ENCODE measurements at regions not wholly inside any gene's neighbourhood (a gene's known extent, or its start where the extent isn't known, plus 50 kb on each side); places are given as distances from the start of the nearest gene placed in this dataset.

DNA sequence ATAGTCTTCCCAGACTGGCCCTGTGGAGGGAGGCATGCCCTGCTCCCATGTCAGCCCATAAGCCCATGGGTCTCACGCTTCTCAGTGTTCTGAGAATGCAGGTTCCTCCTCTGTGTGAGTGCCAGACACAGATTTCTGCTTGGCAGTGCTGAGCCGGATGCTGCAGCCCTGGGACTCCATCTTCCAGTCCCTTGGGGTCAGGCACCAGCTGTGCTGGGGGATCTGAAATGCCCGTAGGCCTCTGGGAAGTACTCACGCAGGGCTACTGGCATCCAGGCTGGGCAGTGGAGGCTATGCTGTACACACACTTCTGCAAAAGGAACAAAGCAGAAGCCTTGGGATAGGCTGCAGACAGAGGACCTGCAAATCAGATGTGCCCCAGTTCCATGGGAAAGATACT lies 1944.6 kb downstream of the EFNA5 start:
- DNase-seq (ENCODE audit: low spot score), result no peak

DNA sequence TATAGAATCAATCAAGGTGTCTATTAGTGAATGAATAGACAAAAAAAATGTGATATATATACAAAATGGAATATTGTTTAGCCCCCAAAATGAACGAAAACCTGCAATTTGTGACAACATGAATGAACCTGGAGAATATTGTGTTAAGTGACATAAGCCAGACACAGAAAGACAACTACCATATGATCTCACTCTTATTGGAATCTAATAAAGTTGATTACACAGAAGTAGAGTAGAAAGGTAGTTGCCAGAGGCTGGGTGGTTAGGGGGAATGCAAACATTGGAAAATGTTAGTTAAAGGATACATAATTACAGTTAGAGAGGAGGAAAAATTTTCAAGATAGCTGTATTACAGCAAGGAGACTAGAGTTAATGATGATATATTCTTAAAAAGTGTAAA lies 1962.3 kb downstream of the EFNA5 start:
- no peak for DNase-seq (ENCODE audit: low spot score)

DNA sequence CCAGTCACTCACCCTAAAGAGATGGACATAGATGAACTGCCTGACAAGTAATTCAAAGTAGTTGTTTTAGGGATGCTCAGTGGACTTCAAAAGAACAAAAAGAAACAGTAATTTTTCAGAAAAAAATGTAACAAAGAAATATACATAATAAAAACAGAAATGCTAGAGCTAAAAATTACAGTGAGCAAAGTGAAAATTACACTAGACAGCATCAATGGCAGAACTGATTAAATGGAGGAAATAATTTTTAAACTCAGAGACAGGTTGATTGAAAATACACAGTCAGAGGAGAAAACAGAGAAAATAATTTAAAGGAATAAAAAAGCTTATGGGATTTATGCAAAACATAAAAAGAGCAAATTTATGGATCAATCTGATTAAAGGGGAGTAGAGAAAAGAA lies 1968.4 kb downstream of the EFNA5 start:
- DNase-seq (ENCODE audit: low spot score), result no peak

DNA sequence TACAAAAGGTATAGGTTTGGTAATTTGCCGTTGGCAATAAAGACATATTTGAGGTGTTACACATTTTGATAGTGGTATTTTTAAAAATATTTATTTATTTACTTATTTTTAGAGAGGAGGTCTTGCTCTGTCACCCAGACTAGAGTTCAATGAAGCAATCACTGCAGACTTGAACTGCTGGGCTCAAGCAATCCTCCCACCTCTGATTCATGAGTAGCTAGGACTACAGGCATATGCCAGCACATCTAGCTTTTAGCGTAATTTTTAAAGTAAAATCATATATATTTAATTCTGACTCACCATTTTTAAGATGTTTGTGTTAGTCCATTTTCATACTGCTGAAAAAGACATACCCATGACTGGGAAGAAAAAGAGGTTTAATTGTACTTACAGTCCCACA lies 1974.3 kb downstream of the EFNA5 start:
- DNase-seq (ENCODE audit: low spot score), result no peak

DNA sequence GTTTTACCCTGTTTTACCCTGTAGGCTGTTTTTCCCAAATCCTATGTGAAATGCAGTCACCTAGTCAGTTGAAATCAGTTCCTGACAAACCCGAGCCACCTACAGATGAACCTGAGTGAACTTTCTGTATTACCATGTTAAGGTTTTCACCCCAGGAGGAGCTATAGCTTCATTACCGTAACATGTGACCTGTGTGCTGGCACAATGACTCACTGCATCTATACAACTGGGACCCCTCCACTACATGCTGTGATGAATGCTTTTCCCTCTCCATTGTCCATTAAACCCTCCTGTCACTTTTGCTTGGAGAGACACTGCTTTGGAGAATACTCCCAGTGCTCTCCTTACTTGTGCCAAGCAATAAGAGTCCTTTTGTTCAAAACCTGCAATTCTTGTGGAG lies 1974.8 kb downstream of the EFNA5 start:
- no peak for DNase-seq (ENCODE audit: low spot score)

DNA sequence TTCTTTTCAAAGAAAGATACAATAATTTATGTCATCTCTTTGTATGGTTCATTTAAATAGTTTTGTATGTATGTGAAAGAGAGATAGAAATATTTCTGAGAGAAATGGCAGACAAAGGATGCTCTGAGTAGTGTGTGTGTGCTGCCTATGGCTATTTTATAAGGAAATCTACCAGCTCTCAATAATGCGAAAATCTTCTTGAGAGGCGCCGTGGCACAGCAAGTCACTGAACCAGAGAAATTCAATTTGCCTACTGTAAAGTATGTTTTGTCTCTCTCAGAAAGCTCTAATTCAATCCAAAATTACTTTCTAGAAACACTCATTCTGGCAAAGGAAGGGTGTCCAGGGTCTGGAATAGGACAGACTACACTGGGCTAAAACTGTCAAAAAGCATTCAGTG lies 1981.1 kb downstream of the EFNA5 start:
- no peak for DNase-seq (ENCODE audit: low spot score)

DNA sequence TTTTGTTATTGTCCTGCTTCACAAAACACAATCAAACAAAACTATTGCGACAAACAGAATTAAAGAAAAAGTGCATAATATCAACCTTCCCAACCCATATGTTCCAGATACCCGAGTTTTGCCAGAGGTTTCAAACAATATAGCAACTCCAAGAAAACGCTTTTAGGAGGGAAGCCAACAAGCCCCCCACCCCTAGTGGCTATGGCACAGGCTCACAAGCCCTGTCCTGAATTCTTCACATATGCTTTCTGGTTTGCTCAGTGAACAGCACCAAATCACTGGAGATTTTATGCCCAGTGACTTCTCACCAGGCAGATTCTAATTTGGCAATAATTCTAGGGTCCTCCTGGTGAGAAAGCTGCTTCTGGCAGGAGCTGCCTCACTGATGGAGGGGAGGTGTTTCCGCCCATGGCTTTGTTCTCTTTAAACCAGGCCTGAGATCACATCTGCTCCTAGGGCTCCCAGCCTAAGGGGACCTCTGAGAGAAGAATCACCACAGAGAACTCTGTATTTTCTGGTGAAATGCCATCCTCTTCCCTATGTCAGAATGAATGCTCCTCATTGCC lies 1982.4 kb downstream of the EFNA5 start:
- DNase-seq (ENCODE audit: low spot score), result no peak

DNA sequence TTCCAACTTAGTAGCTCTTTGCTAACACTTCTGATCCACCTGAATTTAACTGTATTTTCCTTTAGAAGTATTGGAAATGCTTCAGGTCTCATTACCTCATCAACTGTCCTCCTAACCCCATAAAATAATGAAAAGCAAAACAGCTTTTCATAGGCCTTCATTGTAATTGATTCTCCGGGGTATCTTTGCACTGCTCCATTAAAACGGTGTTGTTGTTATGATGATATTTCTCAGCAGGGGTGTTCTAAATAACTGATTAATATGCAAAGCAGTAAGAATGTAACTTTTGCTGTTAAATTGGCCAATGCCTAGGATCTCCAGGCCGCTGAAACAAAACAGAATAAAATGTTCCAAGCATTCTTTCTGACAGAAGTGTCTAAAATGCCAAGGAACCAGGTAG lies 1983.2 kb downstream of the EFNA5 start:
- no peak for DNase-seq (ENCODE audit: low spot score)

DNA sequence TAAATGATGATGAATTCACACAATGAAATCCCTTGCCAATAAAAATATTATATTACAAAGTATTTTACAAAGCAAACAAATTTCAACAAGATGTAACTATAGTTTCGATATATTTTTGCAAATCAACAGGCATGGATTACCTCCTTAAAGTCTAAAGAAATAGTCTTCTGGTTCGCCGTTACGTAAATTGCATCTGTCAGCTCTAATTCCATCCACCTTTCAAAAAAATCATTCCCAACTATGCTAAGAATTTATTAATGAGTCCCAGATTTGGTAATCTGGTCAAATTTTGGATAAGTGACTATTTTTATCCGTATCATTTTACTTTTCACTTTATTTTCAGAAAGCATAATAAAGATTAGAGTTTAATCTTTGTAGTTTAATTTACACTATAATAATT lies 1984.9 kb downstream of the EFNA5 start:
- DNase-seq (ENCODE audit: low spot score), result no peak

DNA sequence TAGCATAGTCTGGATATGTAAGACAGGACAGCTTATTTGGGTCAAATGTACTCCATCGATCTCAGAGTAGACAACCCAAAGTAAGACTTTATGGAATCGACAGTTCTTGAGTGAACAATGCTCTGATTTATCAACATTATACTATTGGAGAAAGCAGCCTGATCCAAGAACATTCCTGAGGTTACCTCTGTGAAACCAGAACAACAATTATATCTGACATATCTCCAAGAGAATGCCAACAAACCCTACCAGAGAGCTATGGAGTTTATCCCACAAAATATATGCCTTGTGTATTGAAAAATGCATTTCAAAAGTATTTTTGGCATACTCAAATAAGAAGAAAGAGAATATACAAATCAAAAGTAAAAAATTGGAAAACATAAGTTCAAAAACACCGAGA lies 1985.9 kb downstream of the EFNA5 start:
- no peak for DNase-seq (ENCODE audit: low spot score)

DNA sequence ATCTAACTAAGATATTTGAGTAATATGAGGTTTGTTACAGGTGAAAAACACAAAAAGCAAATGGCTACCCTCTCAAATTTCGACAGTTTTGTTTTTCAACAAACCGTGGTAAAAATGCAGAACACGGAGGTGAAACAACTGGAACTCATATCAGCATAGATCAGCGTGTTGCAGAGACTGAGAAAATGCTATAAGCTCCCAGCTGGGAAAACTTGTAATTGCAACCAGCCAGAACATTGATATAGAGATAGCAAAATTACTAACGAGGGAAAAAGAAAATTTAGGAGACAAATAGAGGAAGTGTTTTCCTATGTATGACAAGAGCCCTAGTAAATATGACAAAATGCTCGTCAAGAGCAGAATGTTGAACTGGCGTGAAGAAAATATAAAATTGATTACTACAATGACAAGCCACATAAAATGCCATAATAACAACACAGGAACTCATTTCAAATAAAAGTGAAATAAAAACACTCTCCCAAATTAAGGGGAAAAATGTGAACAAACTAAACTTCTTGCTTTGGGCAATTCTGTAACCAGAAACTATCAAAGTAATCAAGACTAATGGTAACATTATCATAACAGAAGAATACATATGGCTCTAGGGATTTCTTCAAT lies 1989.8 kb downstream of the EFNA5 start:
- DNase-seq (ENCODE audit: low spot score), result no peak

DNA sequence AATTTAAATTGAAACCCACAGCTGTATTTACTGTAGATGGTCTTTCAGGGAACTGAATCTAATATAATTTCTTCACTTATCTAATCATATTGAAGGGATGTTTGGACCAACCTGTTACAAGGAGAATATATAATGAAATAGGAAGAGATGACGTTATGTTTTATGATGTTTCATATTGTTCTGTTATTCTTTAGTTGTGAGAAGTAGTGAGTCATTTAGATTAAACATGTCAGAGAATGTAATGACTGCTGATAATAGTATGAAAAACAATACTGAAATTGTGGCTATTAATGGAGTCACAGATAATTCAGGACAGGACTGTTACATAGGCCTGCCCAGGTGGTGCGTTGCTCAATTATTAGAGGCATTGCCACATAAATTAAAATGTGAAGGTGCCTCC lies 1993.4 kb downstream of the EFNA5 start:
- DNase-seq (ENCODE audit: low spot score), result no peak

DNA sequence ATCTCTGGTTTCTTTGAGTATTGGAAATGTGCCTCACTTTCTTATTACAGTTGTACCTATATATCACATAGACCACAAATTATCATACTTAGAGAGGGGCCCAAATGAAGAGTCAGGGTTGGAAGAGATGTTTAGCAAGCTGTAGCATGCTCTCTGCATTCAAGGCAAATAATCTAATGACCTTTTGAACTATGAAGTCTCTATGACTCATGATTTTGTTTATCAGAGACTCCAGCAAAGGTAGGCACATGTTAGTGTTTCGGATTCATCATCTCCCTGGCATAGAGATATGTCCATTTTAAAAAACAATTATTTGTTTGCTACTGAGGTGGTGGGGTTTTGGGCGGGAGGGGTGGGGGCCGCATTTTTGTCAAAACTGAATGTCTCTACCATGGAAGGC lies 2000.1 kb downstream of the EFNA5 start:
- no peak for DNase-seq (ENCODE audit: low spot score)

DNA sequence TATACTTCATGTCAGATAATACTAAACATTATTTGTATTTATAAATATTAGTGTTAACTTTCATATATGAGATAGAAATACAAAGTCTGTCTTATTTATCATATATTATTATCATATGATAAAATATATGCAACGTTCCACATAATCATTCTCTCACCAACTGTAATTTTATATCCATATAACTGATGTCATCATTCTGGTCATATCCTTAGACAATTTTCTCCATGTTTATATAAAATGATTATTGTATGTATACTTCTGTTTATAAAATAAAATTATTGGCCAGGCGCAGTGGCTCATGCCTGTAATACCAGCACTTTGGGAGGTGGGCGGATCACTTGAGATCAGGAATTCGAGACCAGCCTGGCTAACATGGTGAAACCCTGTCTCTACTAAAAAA lies 2007.1 kb downstream of the EFNA5 start:
- DNase-seq (ENCODE audit: low spot score), result no peak

DNA sequence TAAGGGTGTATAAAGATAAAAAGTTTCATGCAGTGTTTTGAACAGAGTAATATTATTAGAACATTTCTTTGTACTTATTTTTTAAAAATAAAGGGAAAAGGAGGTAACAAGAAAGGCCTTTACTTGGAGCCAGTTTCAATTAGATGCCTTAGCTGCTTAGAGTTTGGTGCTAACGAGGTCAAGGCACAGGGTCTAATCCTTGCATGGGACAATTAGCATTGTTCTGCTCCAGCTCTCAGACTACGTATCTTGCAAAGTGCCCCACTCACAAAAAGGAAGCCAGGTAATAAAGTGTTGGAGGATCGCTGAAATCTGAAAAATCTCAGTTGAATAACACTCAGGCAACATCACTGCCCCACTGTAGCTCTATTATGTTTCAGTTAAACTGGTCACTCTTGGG lies 2011.3 kb downstream of the EFNA5 start:
- no peak for DNase-seq (ENCODE audit: low spot score)

DNA sequence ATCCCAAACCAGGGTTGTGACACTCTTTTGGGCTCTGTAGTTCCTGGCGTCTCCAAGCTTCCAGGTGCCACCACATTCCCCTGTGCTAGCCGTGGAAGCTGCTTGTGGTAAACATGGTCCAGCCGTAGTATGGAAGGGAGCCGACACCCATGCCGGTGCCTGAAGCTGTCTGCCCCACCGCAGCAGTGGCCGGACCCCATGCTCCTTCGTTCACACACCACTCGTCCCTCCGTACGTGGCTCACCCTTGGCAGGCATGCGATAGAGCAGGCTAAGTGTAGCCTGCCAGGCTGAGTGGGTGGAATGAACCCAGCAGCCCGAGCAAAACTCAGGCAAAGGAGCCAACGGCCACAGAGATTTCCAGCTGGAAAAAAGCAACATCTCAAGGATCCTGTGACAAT lies 2030.4 kb downstream of the EFNA5 start:
- DNase-seq (ENCODE audit: low spot score), result no peak

DNA sequence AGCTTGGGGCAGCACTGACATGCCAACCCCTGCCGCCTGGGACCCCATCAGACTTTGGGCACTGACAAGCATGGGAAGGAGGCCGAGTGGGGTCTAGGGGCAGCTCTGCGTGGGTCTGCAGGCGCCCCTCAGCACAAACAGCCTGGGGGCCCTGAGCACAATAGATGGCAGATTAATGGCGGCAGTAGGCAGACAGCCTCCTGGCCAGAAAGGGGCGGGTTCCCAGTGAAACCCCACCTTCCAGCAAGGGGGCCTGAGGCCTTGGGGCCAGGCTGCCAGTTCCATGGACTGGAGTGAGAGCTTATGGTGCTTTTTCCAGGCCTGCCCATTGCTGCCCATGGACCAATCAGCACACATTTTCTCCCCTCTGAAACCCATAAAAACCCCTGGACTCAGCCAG lies 2031.2 kb downstream of the EFNA5 start:
- no peak for DNase-seq (ENCODE audit: low spot score)

DNA sequence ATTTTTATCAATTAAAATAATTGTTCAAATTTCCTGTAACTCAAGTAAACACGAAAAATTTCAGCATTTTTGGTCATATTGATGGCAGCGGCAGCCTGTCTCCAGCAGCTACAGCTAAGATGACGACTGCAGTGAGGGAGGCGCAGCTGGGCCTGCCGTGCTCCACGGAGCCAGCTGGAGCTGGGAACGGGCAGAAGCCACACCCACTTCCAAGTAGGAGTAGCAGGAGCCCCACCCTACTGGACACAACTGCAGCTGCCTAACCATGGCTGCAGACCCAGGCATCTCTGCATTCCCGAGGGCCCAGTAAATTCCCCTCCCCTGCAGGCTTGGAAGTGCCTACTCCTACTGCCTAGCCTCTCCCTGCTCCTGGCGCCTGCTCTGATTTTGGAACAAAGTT lies 2031.7 kb downstream of the EFNA5 start:
- DNase-seq (ENCODE audit: low spot score), result no peak

DNA sequence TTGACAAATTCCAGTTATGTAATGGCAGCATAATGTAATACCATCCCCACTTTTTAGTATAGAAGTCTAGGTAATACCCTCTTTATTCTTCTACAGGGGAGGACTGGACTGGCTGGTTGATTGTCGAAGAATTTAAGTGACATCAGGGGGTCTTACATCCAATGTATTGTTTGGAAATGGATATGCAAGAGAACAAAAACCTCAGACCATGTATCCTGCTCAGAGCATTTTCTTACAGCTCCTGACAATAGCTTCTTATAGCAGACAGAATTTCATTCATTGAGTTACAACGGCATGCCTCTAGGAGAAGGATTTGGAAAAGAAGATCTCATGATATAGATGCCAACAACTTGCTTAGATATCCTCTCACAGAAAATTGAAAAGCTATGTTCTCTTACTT lies 2032.3 kb downstream of the EFNA5 start:
- no peak for DNase-seq (ENCODE audit: low spot score)

DNA sequence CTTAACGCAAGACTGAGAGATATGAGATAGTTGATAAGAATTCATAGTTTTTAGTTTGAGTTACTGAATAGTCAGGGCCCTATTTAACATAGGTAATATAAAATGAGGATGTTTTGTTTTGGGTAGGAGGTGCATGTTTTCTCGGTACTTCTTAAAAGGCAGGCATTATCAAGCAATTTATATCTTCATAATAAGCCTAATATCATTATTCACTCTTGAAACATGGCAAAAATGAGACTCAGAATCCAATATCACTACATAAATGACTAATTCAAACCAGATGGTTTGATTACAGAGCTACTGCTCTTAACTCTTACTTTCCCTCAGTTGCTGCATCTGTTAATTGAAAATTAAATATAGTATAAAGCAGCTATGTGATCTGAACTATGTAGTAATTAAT lies 2038.7 kb downstream of the EFNA5 start:
- no peak for DNase-seq (ENCODE audit: low spot score)

DNA sequence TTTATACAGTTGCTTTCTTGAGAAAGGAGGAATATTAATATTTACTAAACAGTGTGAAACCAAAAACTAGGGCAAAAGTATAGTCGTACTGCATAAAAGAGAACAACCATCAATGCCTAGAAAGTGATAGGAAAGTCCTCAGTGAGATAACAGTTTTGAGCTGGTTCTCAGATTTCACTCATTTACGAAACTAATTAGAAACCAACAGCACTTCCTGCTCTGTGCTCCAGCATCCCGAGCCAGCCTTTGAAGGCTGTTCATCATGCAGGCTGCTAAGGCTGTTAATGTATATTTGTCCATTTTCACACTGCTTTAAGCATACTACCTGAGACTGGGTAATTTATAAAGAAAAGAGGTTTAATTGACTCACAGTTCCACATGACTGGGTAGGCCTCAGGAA lies 2039.9 kb downstream of the EFNA5 start:
- no peak for DNase-seq (ENCODE audit: low spot score)

DNA sequence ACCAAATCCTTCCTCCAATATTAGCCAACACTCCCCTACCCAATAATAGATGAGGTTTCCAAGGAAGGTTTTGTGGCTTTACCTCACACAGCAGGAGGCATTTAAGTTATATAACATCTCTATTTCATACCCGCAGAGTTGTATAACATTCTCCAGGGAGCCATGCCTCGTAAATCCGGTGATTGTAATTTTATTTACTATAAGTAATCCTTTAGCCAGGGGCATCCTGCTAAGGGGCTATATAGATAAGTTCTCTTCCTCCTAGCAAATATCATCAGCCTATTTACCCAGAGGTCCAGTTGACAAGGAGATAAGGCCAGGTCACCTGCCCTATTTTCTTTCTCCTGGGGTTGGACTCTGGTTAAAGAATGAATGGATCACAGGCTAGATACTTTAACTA lies 2051.0 kb downstream of the EFNA5 start:
- no peak for DNase-seq (ENCODE audit: low spot score)

DNA sequence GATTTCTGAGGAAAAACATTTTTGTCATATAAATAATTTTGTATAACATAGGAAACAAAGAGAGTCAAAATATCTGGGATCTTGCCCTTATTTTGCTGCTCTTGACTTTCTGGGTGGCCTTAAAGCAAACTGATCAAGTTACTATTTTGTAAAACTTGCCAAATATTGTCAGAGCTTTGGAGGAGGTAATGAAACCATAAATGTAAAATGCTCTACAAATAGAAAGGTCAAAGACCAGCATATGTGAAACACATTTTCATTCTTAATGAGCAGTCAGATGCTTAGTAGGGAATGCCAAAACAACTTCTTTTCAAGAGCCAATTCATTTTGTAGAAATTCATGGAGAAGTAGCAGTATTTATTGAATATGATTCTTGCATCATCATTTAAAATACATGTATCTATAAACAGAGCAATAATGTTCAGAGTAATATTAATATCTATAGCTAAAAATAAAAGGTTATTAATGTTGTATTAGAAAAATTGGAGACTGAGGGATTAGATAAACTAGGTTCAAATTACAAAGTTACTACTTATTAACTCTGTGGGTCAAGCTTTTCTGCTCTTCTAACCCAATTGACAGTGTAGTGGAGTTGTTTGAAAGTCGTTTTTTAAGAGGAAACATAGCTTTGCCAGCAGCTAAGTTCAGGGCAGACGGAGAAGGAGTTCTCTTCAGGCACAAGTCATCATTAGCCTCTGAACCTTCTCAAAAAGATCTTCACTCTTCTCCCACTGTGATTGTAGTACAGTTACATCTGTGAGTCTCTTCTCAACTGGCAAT lies 2053.1 kb downstream of the EFNA5 start:
- DNase-seq (ENCODE audit: low spot score), result no peak

DNA sequence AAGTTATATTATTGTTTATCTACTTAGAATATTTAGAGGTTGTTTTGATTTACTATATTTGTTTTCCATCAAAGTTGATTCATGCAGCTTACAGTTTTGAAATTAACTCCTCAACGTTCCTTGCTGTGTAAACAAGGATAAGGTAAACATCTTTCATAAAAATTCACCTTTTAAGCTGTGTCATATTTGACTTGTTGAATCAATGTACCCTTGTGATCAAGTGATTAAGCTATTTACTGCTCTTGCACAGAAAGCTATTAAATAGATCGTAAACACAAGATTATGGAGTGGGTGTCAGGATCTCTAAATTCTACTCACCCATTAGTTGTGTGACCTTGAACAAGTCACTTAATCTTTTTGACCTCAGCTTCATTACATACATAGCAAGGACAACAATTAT lies 2054.0 kb upstream of the NUDT12 start:
- no peak for DNase-seq (ENCODE audit: low spot score)

Measured in mucosa of gallbladder (tissue), 1 donor.